ENCODE measurements at regions not wholly inside any gene's neighbourhood (a gene's known extent, or its start where the extent isn't known, plus 50 kb on each side); places are given as distances from the start of the nearest gene placed in this dataset.
A peak's percentile ranks its signal among the peaks of the same experiment; 100 is the strongest.

DNA sequence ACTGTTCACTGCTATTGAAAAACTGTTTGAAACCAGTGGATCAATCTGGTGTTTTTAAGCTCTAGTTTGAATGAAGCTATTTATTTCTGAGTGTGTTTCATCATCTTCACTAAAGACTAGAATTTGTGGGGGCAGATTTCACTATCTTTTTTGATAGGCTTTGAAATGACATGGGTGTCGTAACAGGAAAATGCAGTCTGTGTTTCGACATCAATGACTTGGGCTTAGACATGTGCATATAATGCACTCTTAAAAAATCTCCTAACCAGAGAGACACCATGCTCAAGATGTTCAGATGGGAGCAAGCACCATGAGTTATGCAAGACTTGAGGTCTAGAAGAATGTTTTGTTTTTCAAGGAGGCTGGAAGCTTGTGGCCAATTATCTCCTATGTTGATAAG lies 221.6 kb downstream of the GPD2 start:
- H2BK5ac ChIP-seq (ENCODE audit: low read depth, low read length, poor library complexity, severe bottlenecking) = no peak overlapping the region
- H3K4me1 ChIP-seq (ENCODE audit: control insufficient read depth, insufficient read depth, low read length) = no peaks in the 10 kb centered on the region
- H2AK9ac ChIP-seq (replicated peaks; ENCODE audit: low read depth, low read length, poor library complexity) = no peak overlapping the region
- no peaks in the 10 kb centered on the region for H3K9me3 ChIP-seq (ENCODE audit: control insufficient read depth, insufficient read depth, low read length)
- no peak overlapping the region for H3K56ac ChIP-seq (ENCODE audit: extremely low read depth, insufficient read depth, low read length)
- H4K8ac ChIP-seq (ENCODE audit: low read depth in 2 of 2, low read length in 2 of 2) = no peak overlapping the region
- H3K36me3 ChIP-seq (ENCODE audit: control insufficient read depth, insufficient read depth, low read length) = no peaks in the 10 kb centered on the region
- no peak overlapping the region for H3K4me3 ChIP-seq (ENCODE audit: insufficient read depth, low read depth, low read length)
- H4K91ac ChIP-seq (ENCODE audit: insufficient read depth, low read depth, low read length) = no peak overlapping the region
- DNase-seq = no peak
- H3K23ac ChIP-seq (ENCODE audit: low read depth, low read length) = no peak overlapping the region
- no peak overlapping the region for H3K4me2 ChIP-seq (ENCODE audit: low read depth, low read length)
- no peak overlapping the region for H2BK20ac ChIP-seq (ENCODE audit: low read depth, low read length)
- no peak overlapping the region for H3K9ac ChIP-seq (ENCODE audit: low read depth, low read length)
- no peak overlapping the region for H2AK5ac ChIP-seq (ENCODE audit: low read depth, low read length)
- no peaks in the 10 kb centered on the region for H3K9me1 ChIP-seq (ENCODE audit: insufficient read depth, low read length)
- no TSS peak for BruUV-seq (replicated peaks)
- H3K4ac ChIP-seq (ENCODE audit: low read depth, low read length) = no peak overlapping the region
- H2BK120ac ChIP-seq (ENCODE audit: low read depth, low read length) = no peak overlapping the region
- no peak for TF ChIP-seq MAZ (IDR thresholded peaks at IDR 0.05; ENCODE audit: borderline replicate concordance, low read depth, low read length)
- no peak for TF ChIP-seq RCOR1 (IDR thresholded peaks at IDR 0.05; ENCODE audit: insufficient replicate concordance, low read length)
- TF ChIP-seq MAFK (IDR thresholded peaks at IDR 0.05; ENCODE audit: low read depth, low read length) = no peak
- peak; percentile 11; the same call in 1 of the 2 replicates for TF ChIP-seq CEBPB (IDR thresholded peaks at IDR 0.05; ENCODE audit: low read depth, low read length)
- no peak for TF ChIP-seq RAD21 (IDR thresholded peaks at IDR 0.05; ENCODE audit: low read length)
- TF ChIP-seq FOS (IDR thresholded peaks at IDR 0.05; ENCODE audit: low read depth, low read length) = no peak
- no peak overlapping the region for H3K18ac ChIP-seq (ENCODE audit: low read depth, low read length)
- intact Hi-C loops (cut with micrococcal nuclease) (no loop called here), dilution Hi-C loops (cut with HindIII; ENCODE audit: low sequenced_read_pairs, unreplicated experiment) (no loop called here), in situ Hi-C loops (cut with MboI; ENCODE audit: low sequenced_read_pairs) (no loop called here)
- ChIA-PET POLR2A (ENCODE audit: unreplicated experiment) (no interaction called here), CTCF (interaction anchor here (0.7 to 0.9 kb wide), 2 partner anchors 10 to 773 kb away, joined by 3 read pairs; no protein-coding TSS in a partner anchor)
- ATAC-seq (ENCODE audit: low read depth) = no peak
- H2BK15ac ChIP-seq (ENCODE audit: low read depth, low read length) = no peak overlapping the region
- no peak overlapping the region for H2AFZ ChIP-seq (replicated peaks; ENCODE audit: low read length, poor library complexity)
- H3K14ac ChIP-seq (replicated peaks; ENCODE audit: low read depth, low read length) = no peak overlapping the region
- no peaks in the 10 kb centered on the region for H3K79me1 ChIP-seq (ENCODE audit: low read depth in 1 of 2, low read length in 2 of 2)
- H4K20me1 ChIP-seq (ENCODE audit: insufficient read depth, low read length) = no peaks in the 10 kb centered on the region
- H4K5ac ChIP-seq (ENCODE audit: low read depth, low read length) = no peak overlapping the region
- no CpG with 5 or more reads among the region's 2 CpGs for WGBS, 2 experiments (ENCODE audit: extremely low coverage in 2 of 2, insufficient read length in 1 of 2)
- H3K27ac ChIP-seq (ENCODE audit: insufficient read depth, low read length) = no peak overlapping the region
- no peaks in the 10 kb centered on the region for H3K27me3 ChIP-seq (ENCODE audit: control insufficient read depth, insufficient read depth, low read length)

Measured in IMR-90 (cell line).